Fibroblast of pulmonary artery (primary cell): ENCODE measurements at regions not wholly inside any gene's neighbourhood (a gene's known extent, or its start where the extent isn't known, plus 50 kb on each side); places are given as distances from the start of the nearest gene placed in this dataset.

Experiments
- DNase-seq: peaks from one replicate; pipeline ENCODE4 v3.0.0-alpha.2; 2010; ENCODE audit warnings: low read depth
- H3K4me3 ChIP-seq: replicated peaks from 2 replicates; pipeline ENCODE4 v1.5.1; 2011; ENCODE audit warnings: low read depth, mild to moderate bottlenecking, control low read depth, low read length, moderate library complexity
- CTCF ChIP-seq: IDR thresholded peaks from 2 replicates; pipeline ENCODE4 v1.5.1; 2011; ENCODE audit warnings: mild to moderate bottlenecking, control low read depth, low read length, inconsistent platforms; ENCODE audit errors: missing control alignments

- H3K4me3 ChIP-seq: no peak overlapping the region
- no peak for TF ChIP-seq CTCF
These were observed 98.7 kb upstream of the PMEPA1 start for GRCh38 chr20:57808264-57809070.

GRCh38 chr20:57807401-57808263 lies 97.8 kb upstream of the PMEPA1 start:
- TF ChIP-seq CTCF: no peak
- H3K4me3 ChIP-seq: no peak overlapping the region
- DNase-seq: no peak

More at GRCh38 chr20:57808264-57809070, 98.7 kb upstream of the PMEPA1 start:
- no peak for DNase-seq

GRCh38 chr20:57806975-57807374 lies 97.2 kb upstream of the PMEPA1 start:
- no peak for TF ChIP-seq CTCF

GRCh38 chr20:57806476-57806875 lies 96.7 kb upstream of the PMEPA1 start:
- no peak overlapping the region for H3K4me3 ChIP-seq
- DNase-seq: no peak
- no peak for TF ChIP-seq CTCF

More at GRCh38 chr20:57806975-57807374, 97.2 kb upstream of the PMEPA1 start:
- no peak overlapping the region for H3K4me3 ChIP-seq
- no peak for DNase-seq

GRCh38 chr20:57805747-57806146 lies 95.9 kb upstream of the PMEPA1 start:
- H3K4me3 ChIP-seq: no peak overlapping the region
- no peak for TF ChIP-seq CTCF
- no peak for DNase-seq

- no peak overlapping the region for H3K4me3 ChIP-seq
- TF ChIP-seq CTCF: no peak
- no peak for DNase-seq
These were observed 94.8 kb upstream of the PMEPA1 start for GRCh38 chr20:57804470-57805250.
